NT2/D1 (cell line): ENCODE measurements at regions not wholly inside any gene's neighbourhood (a gene's known extent, or its start where the extent isn't known, plus 50 kb on each side); places are given as distances from the start of the nearest gene placed in this dataset.

Source experiments
- SUZ12 ChIP-seq: IDR thresholded peaks from 2 replicates; pipeline ENCODE4 v1.6.1; 2011; ENCODE audit not compliant: insufficient read length, insufficient read depth; ENCODE audit errors: extremely low read depth
- YY1 ChIP-seq: IDR thresholded peaks from 2 replicates; pipeline ENCODE4 v1.6.1; 2011; ENCODE audit not compliant: insufficient read length, insufficient read depth
- ZNF274 ChIP-seq: IDR thresholded peaks from 2 replicates; pipeline ENCODE4 v1.6.1; 2011; ENCODE audit warnings: mild to moderate bottlenecking, low read depth, low read length

- TF ChIP-seq ZNF274 (no peak), YY1 (no peak), SUZ12 (no peak)
Observed at GRCh38 chr12:126891789-126892188, 1375.2 kb upstream of the TMEM132C start.
